ENCODE measurements at regions not wholly inside any gene's neighbourhood (a gene's known extent, or its start where the extent isn't known, plus 50 kb on each side); places are given as distances from the start of the nearest gene placed in this dataset.

GRCh38 chr3:966341-966740, 126.5 kb upstream of the CNTN6 start:
- H2BK15ac ChIP-seq (ENCODE audit: low read length), result no peak overlapping the region
- H2BK20ac ChIP-seq (ENCODE audit: low read length), result no peak overlapping the region
- H3K9me3 ChIP-seq (ENCODE audit: insufficient read depth in 2 of 2, low read depth in 1 of 2, low read length in 1 of 2), result no peaks in the 10 kb centered on the region
- H2AFZ ChIP-seq (ENCODE audit: low read length), result peak overlapping the region; percentile 91; the same call in 1 of the 2 replicates
- WGBS, 2 experiments (ENCODE audit: extremely low coverage in 1 of 2, insufficient coverage in 1 of 2, insufficient read length in 1 of 2, insufficient replicate concordance in 2 of 2, low coverage in 1 of 2, low lambda C conversion rate in 2 of 2, missing lambda C conversion rate in 1 of 2), result 94% methylated on average over 10 of the region's 10 CpGs; no CpG with 5 or more reads in 1 of the 2 experiments
- H4K8ac ChIP-seq (ENCODE audit: extremely low read depth, insufficient read depth, low read length), result no peak overlapping the region
- no peaks in the 10 kb centered on the region for H3K23me2 ChIP-seq (ENCODE audit: low read depth, low read length)
- H3K14ac ChIP-seq (ENCODE audit: insufficient read length), result no peak overlapping the region
- H3K79me1 ChIP-seq (ENCODE audit: low read depth, low read length), result no peaks in the 10 kb centered on the region
- no peak overlapping the region for H3K9ac ChIP-seq (replicated peaks in 1 of 4; ENCODE audit: extremely low read depth in 1 of 4, low read depth in 3 of 4, low read length in 3 of 4)
- H3K56ac ChIP-seq (replicated peaks; ENCODE audit: insufficient read length, low read depth, low read length), result no peak overlapping the region
- no peaks in the 10 kb centered on the region for H3K4me1 ChIP-seq (replicated peaks in 1 of 4; ENCODE audit: control insufficient read depth in 3 of 4, insufficient read depth in 4 of 4, low read length in 3 of 4)
- H4K91ac ChIP-seq (replicated peaks; ENCODE audit: insufficient read length, low read length), result no peak overlapping the region
- H3K4me3 ChIP-seq (ENCODE audit: extremely low read depth in 1 of 4, insufficient read depth in 2 of 4, low read depth in 3 of 4, low read length in 4 of 4), result no peak overlapping the region
- no peak overlapping the region for H2AK5ac ChIP-seq (ENCODE audit: low read depth, low read length)
- DNase-seq (ENCODE audit: low read depth in 1 of 2, low spot score in 2 of 2), result no peak
- ChIA-PET CTCF (ENCODE audit: partially characterized antibody) (no interaction called here), POLR2A (ENCODE audit: partially characterized antibody) (no interaction called here)
- H2BK120ac ChIP-seq (replicated peaks; ENCODE audit: low read depth, low read length), result no peak overlapping the region
- H3K4me2 ChIP-seq (ENCODE audit: insufficient read depth in 1 of 2, low read depth in 2 of 2, low read length in 2 of 2), result no peak overlapping the region
- no peak overlapping the region for H3K23ac ChIP-seq (ENCODE audit: insufficient read length)
- H2BK12ac ChIP-seq (ENCODE audit: low read depth, low read length), result no peak overlapping the region
- H3K27ac ChIP-seq (ENCODE audit: low read depth, low read length), result no peak overlapping the region
- TF ChIP-seq GTF2F1 (IDR thresholded peaks at IDR 0.05; ENCODE audit: borderline replicate concordance, low read depth, low read length), result no peak
- TF ChIP-seq HDAC2 (IDR thresholded peaks at IDR 0.05; ENCODE audit: borderline replicate concordance in 1 of 2, low read depth in 2 of 2, low read length in 2 of 2), result no peak
- TF ChIP-seq SIX5 (IDR thresholded peaks at IDR 0.05; ENCODE audit: low read depth, low read length), result no peak
- no peak for TF ChIP-seq CHD2 (IDR thresholded peaks at IDR 0.05; ENCODE audit: low read length)
- no peak for TF ChIP-seq SIN3A (conservative IDR thresholded peaks at IDR 0.05 in 1 of 2, IDR thresholded peaks at IDR 0.05 in 1 of 2; ENCODE audit: low read depth in 1 of 2, low read length in 2 of 2)
- no peak for TF ChIP-seq BCL11A (IDR thresholded peaks at IDR 0.05; ENCODE audit: low read depth in 2 of 2, low read length in 2 of 2)
- TF ChIP-seq SP4 (IDR thresholded peaks at IDR 0.05; ENCODE audit: low read length), result no peak
- TF ChIP-seq PHF8 (conservative IDR thresholded peaks at IDR 0.05; ENCODE audit: low read depth, low read length), result no peak
- no peak overlapping the region for H2BK5ac ChIP-seq (ENCODE audit: low read depth, low read length)
- no peaks in the 10 kb centered on the region for H3K36me3 ChIP-seq (ENCODE audit: control insufficient read depth in 2 of 4, insufficient read depth in 4 of 4, low read length in 3 of 4)
- H4K5ac ChIP-seq (ENCODE audit: insufficient read length, low read depth, low read length), result no peak overlapping the region
- no peak for FAIRE-seq
- no peaks in the 10 kb centered on the region for H4K20me1 ChIP-seq (replicated peaks in 1 of 2; ENCODE audit: control insufficient read depth in 1 of 2, insufficient read depth in 2 of 2, low read length in 2 of 2)
- no peak overlapping the region for H3K18ac ChIP-seq (ENCODE audit: extremely low read depth, low read length)
- H3K27me3 ChIP-seq (replicated peaks in 1 of 4; ENCODE audit: control insufficient read depth in 3 of 4, extremely low read depth in 1 of 4, insufficient read depth in 3 of 4, low read length in 3 of 4), result no peaks in the 10 kb centered on the region
- no peaks in the 10 kb centered on the region for H3K79me2 ChIP-seq (ENCODE audit: control insufficient read depth in 1 of 2, insufficient read depth in 2 of 2, low read length in 2 of 2)
- H3K4ac ChIP-seq (replicated peaks; ENCODE audit: insufficient read length, low read depth, low read length), result no peak overlapping the region

Data from H1 (cell line).